ENCODE measurements at regions not wholly inside any gene's neighbourhood (a gene's known extent, or its start where the extent isn't known, plus 50 kb on each side); places are given as distances from the start of the nearest gene placed in this dataset.

GRCh38 chr18:72648079-72648478 lies 103.9 kb upstream of the CBLN2 start:
- H3K4me1 ChIP-seq, result no peaks in the 10 kb centered on the region
- intact Hi-C loops (cut with DNase I), result no loop called here
- no peak overlapping the region for H3K27ac ChIP-seq
- TF ChIP-seq POLR2A (IDR thresholded peaks at IDR 0.05) (no peak), CTCF (IDR thresholded peaks at IDR 0.05) (no peak), POLR2AphosphoS5 (IDR thresholded peaks at IDR 0.05; ENCODE audit: insufficient read depth in 1 of 2, low read depth in 1 of 2) (no peak)
- no peaks in the 10 kb centered on the region for H3K9me3 ChIP-seq
- no peak for DNase-seq (ENCODE audit: extremely low spot score in 2 of 2)
- no peaks in the 10 kb centered on the region for H3K27me3 ChIP-seq
- H3K4me3 ChIP-seq, result no peak overlapping the region
- no peaks in the 10 kb centered on the region for H3K36me3 ChIP-seq

- Histone ChIP-seq H3K9me3 (no peaks in the 10 kb centered on the region), H3K36me3 (no peaks in the 10 kb centered on the region), H3K4me1 (no peaks in the 10 kb centered on the region), H3K27ac (no peak overlapping the region), H3K4me3 (no peak overlapping the region), H3K27me3 (no peaks in the 10 kb centered on the region)
- no peak for DNase-seq (ENCODE audit: extremely low spot score in 2 of 2)
- TF ChIP-seq POLR2A (IDR thresholded peaks at IDR 0.05) (no peak), CTCF (IDR thresholded peaks at IDR 0.05) (no peak), POLR2AphosphoS5 (IDR thresholded peaks at IDR 0.05; ENCODE audit: insufficient read depth in 1 of 2, low read depth in 1 of 2) (no peak)
- intact Hi-C loops (cut with DNase I), result no loop called here
These were observed 96.4 kb upstream of the CBLN2 start for GRCh38 chr18:72640557-72640956.

- Histone ChIP-seq H3K36me3 (no peaks in the 10 kb centered on the region), H3K4me3 (no peak overlapping the region), H3K27ac (no peak overlapping the region), H3K9me3 (no peaks in the 10 kb centered on the region), H3K27me3 (no peaks in the 10 kb centered on the region), H3K4me1 (no peaks in the 10 kb centered on the region)
- intact Hi-C loops (cut with DNase I), result no loop called here
- no peak for DNase-seq (ENCODE audit: extremely low spot score in 2 of 2)
- TF ChIP-seq POLR2A (IDR thresholded peaks at IDR 0.05) (no peak), POLR2AphosphoS5 (IDR thresholded peaks at IDR 0.05; ENCODE audit: insufficient read depth in 1 of 2, low read depth in 1 of 2) (no peak), CTCF (IDR thresholded peaks at IDR 0.05) (no peak)
These were observed 94.2 kb upstream of the CBLN2 start for GRCh38 chr18:72638376-72638775.

GRCh38 chr18:72637721-72638120 lies 93.6 kb upstream of the CBLN2 start:
- intact Hi-C loops (cut with DNase I), result no loop called here
- no peaks in the 10 kb centered on the region for H3K9me3 ChIP-seq
- no peak overlapping the region for H3K4me3 ChIP-seq
- no peak overlapping the region for H3K27ac ChIP-seq
- H3K36me3 ChIP-seq, result no peaks in the 10 kb centered on the region
- no peaks in the 10 kb centered on the region for H3K4me1 ChIP-seq
- DNase-seq (ENCODE audit: extremely low spot score in 2 of 2), result no peak
- no peaks in the 10 kb centered on the region for H3K27me3 ChIP-seq
- TF ChIP-seq CTCF (IDR thresholded peaks at IDR 0.05), result no peak
- TF ChIP-seq POLR2AphosphoS5 (IDR thresholded peaks at IDR 0.05; ENCODE audit: insufficient read depth in 1 of 2, low read depth in 1 of 2), result no peak
- no peak for TF ChIP-seq POLR2A (IDR thresholded peaks at IDR 0.05)

- H3K4me1 ChIP-seq, result no peaks in the 10 kb centered on the region
- H3K4me3 ChIP-seq, result no peak overlapping the region
- no peak for TF ChIP-seq CTCF (IDR thresholded peaks at IDR 0.05)
- TF ChIP-seq POLR2AphosphoS5 (IDR thresholded peaks at IDR 0.05; ENCODE audit: insufficient read depth in 1 of 2, low read depth in 1 of 2), result no peak
- no peak for TF ChIP-seq POLR2A (IDR thresholded peaks at IDR 0.05)
- H3K36me3 ChIP-seq, result no peaks in the 10 kb centered on the region
- H3K9me3 ChIP-seq, result no peaks in the 10 kb centered on the region
- no peaks in the 10 kb centered on the region for H3K27me3 ChIP-seq
- intact Hi-C loops (cut with DNase I), result no loop called here
- no peak for DNase-seq (ENCODE audit: extremely low spot score in 2 of 2)
- no peak overlapping the region for H3K27ac ChIP-seq
These were observed 93.2 kb upstream of the CBLN2 start for GRCh38 chr18:72637299-72637698.
